Stimulated activated CD8-positive, alpha-beta memory T cell treated with anti-CD3 and anti-CD28 coated beads, Interleukin-12 subunit alpha, Interleukin-12 subunit beta, amount 100 ng/mL, for 24 hours (primary cell): ENCODE measurements at regions not wholly inside any gene's neighbourhood (a gene's known extent, or its start where the extent isn't known, plus 50 kb on each side); places are given as distances from the start of the nearest gene placed in this dataset.
"Not testable (repeated sequence)": the region's sequence is repeated elsewhere in the genome, so short reads cannot be mapped to it uniquely, and the experiment has no call there.

Source experiments
- DNase-seq: peaks from one replicate; pipeline ENCODE4 v3.0.0-alpha.2; 2020; ENCODE audit errors: extremely low read depth

DNA sequence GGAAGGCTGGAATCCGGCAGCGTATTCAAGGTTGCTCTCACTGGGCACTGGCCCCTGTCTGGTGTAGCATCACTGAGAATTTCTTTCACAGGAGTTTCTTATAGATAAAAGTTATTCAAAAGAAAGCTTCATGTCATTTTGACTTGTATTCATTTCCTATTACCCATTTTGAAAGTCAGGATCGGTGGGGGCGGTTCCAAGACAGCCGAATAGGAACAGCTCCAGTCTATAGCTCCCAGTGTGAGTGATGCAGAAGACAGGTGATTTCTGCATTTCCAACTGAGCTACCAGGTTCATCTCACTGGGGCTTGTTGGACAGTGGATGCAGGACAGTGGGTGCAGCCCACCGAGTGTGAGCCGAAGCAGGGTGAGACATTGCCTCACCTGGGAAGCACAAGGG is 51.5 kb upstream of the CDC42EP3 start:
- not testable (repeated sequence) for DNase-seq

- DNase-seq: no peak
Observed at GRCh38 chr2:37730037-37730818, 58.8 kb upstream of the CDC42EP3 start.

DNA sequence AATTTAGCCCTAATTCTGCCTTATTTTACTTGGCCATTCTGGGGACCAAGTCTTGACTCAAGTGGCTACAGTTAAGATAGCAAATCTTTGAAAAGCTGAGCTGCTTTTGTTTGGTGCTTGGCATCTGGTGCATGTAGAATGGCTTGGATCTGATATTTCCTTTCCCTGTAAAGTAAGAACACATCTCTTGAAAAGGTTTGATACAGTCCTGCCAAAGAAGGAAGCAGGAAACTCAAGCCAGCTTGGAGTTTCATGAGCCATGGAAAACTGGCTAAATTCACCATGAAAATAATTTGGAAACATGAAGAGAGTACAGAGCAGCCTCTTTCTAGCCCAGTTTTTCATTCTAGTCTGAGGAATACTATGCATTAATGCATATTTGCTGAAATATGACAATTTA is 61.0 kb upstream of the CDC42EP3 start:
- not testable (repeated sequence) for DNase-seq

DNA sequence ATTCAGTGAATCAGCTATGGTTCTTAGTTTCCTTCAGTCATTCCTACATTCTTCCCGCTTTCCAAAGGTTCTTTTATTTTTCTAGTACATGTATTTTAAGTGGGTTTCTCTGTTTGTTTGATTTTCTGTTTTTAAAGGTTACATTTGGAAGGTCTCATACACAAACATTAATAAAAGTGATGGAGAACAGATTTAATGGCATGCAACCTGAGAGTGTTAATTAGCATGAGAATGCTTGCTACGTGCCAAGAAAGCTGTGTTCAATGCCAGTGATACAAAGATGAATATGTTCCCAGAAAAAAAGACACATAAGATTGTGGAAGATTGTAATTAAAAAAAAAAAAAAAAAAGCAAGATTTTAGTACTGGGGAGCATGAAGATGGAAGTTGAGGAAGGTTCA is 61.8 kb upstream of the CDC42EP3 start:
- DNase-seq: no peak

DNA sequence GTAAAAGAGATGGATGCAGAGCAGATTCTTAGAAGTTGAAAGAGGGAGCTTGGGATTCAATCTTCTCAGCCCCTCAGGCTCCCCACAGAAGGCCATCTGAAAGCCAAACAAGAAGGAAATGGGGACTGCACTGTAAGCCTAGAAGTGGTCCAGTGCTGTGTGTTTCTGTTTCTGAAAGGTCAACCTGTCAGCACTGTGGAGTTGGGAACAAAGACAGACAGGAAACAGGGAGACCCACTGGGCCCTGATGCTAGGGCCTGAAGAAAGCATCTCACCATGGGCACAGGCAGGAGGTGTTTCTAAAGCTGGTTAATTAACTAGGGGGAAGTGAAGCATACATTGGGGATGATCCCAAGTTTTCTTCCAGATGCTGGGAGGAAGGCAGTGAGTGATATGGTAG is 62.5 kb upstream of the CDC42EP3 start:
- not testable (repeated sequence) for DNase-seq

DNA sequence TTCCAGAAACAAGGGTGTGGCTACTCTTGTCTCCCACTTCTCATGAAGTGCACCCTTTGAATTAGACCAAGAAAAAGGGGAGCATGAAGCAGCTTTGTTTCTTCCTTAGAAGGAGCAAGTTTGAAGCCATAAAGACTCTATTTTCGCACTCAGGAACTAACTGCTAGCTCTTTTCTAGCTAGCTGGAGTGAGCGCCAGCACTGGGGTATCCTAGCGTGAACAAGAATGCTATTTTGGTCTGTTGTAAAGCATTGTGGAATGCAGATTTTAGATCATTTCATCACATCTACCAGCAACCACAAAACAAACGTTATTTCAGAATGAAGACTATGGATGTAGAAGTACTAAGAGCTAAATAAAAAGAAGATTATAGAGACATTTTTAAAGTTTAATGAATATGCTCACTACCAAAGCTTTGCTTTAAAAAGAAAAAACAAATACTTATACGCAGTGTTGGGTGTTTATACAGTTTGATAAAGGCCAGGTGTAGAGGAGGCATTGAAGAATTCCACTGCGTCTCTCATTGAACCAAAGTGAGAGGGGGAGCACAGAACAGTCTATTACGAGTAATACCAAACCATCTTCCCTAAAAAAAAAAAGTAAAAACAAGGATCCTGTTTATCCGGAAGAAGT is 63.6 kb upstream of the CDC42EP3 start:
- not testable (repeated sequence) for DNase-seq

DNA sequence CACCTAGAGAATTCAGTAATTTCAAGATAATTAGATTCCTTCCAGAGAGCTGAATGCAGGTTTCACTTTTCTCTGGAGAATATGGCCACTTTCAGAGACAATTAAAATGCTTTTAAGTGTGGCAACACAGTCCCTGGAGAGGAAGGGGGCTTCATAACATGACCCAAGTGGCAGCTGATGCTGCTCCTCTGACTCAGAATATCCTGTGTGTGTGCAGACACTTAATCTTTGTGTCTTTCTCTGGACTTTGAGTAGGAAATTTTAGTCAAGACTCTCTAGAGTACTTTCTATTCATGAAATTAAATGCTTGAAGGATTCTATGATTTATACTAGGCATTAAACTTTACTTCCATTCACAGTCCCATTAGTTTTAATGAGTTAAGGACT is 64.1 kb upstream of the CDC42EP3 start:
- not testable (repeated sequence) for DNase-seq

GRCh38 chr2:37737507-37737906 is 66.1 kb upstream of the CDC42EP3 start:
- no peak for DNase-seq

DNA sequence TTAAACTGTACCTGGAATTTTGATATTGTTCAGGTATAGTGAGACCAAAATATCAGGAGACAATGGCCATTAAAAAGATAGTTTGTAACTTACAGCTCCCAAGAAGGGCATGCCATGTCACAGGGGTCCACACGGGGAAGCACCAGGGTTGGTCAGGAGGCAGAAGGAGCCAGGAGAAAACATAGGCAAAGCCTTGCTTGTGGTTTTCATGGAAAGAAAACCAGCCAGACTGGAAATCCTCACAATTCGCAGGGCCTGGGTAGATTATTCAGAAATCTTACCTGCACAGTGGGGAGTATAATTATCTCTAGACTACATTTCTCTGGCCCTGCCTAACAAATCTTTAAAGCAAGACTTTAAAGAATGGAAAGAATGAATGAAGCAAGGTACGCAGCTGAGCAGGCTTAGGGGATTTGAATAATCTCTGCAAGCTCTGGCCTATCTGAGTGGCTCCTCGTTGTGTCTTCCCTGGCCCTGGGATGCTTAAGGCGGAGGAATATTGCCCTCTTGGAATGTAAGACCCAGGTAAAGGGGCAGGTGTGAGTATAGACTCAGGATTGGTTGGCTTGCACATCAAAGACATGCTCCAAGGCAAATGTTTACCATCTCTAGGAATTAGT is 66.9 kb upstream of the CDC42EP3 start:
- DNase-seq: no peak

DNA sequence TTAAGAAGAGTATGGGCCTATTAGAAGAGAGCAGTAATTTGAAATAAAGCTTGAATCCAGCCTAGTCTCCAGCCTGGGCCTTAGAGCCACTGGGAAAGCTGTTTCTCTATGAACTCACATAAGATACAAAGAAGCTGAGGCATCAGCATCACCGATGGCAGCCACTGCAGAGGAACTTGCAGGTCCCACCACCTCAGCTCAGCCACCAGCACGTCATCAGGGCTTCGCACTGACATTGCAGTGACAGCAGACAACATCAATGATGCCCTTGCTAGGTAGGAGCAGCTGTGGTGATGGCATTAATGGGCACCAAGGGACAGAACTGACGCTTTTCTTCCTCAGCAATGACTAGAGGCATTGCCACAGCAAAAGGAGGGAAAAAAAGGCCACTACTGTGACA is 67.7 kb upstream of the CDC42EP3 start:
- no peak for DNase-seq

- DNase-seq: no peak
Observed at GRCh38 chr2:37740164-37740739, 68.8 kb upstream of the CDC42EP3 start.

- no peak for DNase-seq
Observed at GRCh38 chr2:37742286-37742685, 70.8 kb upstream of the CDC42EP3 start.

GRCh38 chr2:37744010-37744409 is 72.6 kb upstream of the CDC42EP3 start:
- no peak for DNase-seq

DNA sequence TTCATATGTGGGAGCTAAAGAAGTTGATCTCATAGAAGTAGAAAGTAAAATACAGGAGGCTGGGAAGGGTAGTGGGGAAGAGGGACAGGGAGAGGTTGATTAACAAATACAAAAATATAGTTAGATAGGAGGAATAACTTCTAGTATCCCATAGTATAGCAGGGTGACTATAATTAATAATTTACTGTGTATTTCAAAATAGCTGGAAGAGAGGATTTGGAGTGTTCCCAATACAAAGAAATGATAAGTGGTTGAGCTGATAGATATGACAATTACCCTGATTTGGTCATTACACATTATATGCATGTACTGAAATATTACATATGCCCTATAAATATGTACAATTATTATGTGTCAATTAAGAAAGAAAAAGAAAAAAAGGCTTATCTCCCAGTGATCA is 73.5 kb upstream of the CDC42EP3 start:
- DNase-seq: not testable (repeated sequence)

DNA sequence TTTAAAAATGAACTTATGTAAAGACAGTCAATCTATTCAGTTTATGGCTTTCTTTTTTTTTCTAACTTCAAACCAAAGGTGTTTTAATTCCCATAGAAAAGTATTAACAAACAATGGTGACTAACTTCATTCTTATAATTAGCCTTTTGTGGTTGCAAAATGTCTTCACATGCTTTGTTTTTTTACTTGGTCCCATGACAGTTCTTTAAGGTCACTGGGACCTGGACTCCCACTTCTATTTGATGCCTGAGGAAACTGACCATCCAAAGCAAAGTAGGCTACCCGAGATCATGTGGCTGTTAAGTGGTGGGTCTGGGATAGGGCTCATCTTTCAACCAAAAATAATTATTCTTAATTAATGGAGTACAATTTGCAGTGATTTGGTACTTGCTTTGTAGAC is 74.6 kb upstream of the CDC42EP3 start:
- DNase-seq: not testable (repeated sequence)

DNA sequence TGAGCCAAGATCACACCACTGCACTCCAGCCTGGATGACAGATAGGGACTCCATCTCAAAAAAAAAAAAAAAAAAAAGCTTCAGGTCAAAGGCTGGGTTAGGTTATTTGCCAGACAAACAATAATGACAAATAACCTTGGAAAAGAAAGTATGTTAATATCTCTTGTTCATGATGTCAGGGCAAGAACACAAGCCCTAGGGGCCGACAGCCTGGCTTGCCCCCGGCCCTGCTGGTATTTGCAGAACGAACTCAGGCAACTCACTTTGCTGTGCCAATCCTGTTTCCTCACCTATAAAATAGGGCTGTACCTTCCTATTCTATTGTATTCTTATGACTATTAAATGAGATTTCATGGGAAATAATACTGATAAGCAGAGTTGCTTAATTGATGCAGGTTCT is 75.4 kb upstream of the CDC42EP3 start:
- no peak for DNase-seq

GRCh38 chr2:37748541-37748940 is 77.1 kb upstream of the CDC42EP3 start:
- DNase-seq: no peak

- DNase-seq: not testable (repeated sequence)
Observed at GRCh38 chr2:37750286-37750685, 78.8 kb upstream of the CDC42EP3 start.

DNA sequence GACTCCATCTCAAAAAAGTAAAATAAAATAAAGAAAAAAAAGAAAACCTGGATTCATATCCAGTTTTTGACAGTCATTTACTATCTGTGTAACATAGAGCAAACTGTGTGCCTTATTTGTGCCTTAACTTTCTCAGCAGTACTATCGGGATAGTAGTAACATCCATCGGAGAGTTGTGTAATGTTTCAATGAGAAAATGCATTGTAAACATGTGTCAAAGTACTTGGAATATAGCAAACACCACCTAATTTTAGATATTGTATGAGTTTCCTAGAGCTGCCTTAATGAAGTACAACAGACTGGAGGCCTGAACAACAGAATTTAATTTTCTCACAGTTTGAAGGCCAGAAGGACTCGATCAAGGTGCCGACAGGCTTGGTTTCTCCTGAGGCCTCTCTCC is 81.3 kb upstream of the CDC42EP3 start:
- no peak for DNase-seq

- DNase-seq: no peak
Observed at GRCh38 chr2:37753758-37754157, 82.3 kb upstream of the CDC42EP3 start.

- DNase-seq: not testable (repeated sequence)
Observed at GRCh38 chr2:37755961-37756559, 84.6 kb upstream of the CDC42EP3 start.

- not testable (repeated sequence) for DNase-seq
Observed at GRCh38 chr2:37757456-37757855, 86.0 kb upstream of the CDC42EP3 start.
